H1 (cell line): ENCODE measurements at regions not wholly inside any gene's neighbourhood (a gene's known extent, or its start where the extent isn't known, plus 50 kb on each side); places are given as distances from the start of the nearest gene placed in this dataset.
A peak's percentile ranks its signal among the peaks of the same experiment; 100 is the strongest.

Experiments used
- CTCF ChIA-PET: fragments of 300-600 bp; sonication (Branson Sonifier 250); formaldehyde crosslinking; loops from one replicate; lab custom pipeline; 2021; ENCODE audit not compliant: partially characterized antibody; lab: Charles Lee
- POLR2A ChIA-PET: fragments of 300-600 bp; sonication (Branson Sonifier 250); formaldehyde crosslinking; loops from one replicate; lab custom pipeline; 2021; ENCODE audit warnings: inconsistent platforms; ENCODE audit not compliant: partially characterized antibody; lab: Charles Lee
- DNase-seq, 2 experiments: peaks; one replicate each; pipeline versions ENCODE4 v3.0.0 to v3.0.0-alpha.2; 2010 to 2022; ENCODE audit warnings: low spot score in 2 of 2, low read depth in 1 of 2, mixed read lengths in 1 of 2
- FAIRE-seq: peaks from 2 replicates; lab custom pipeline; 2011; peaks lifted over from hg19 to GRCh38; lab: Jason Lieb, UNC
- H2AFZ ChIP-seq: 2 replicates; pipeline ENCODE4 v1.8.1; 2012; ENCODE audit warnings: low read length, inconsistent platforms
- H2AK5ac ChIP-seq: 2 replicates; pipeline ENCODE4 v1.6.1; 2013; ENCODE audit warnings: low read depth, low read length
- H2BK120ac ChIP-seq: replicated peaks from 2 replicates; pipeline ENCODE3; 2013; ENCODE audit warnings: low read depth, low read length, inconsistent platforms
- H2BK12ac ChIP-seq: 2 replicates; pipeline ENCODE4 v1.6.1; 2013; ENCODE audit warnings: low read depth, low read length
- H2BK15ac ChIP-seq: 2 replicates; pipeline ENCODE4 v1.6.1; 2013; ENCODE audit warnings: low read length
- H2BK20ac ChIP-seq: 2 replicates; pipeline ENCODE4 v1.6.1; 2013; ENCODE audit warnings: low read length
- H2BK5ac ChIP-seq: 2 replicates; pipeline ENCODE4 v1.6.1; 2013; ENCODE audit warnings: low read depth, low read length
- H3K14ac ChIP-seq: 2 replicates; pipeline ENCODE4 v1.6.1; 2013; ENCODE audit warnings: inconsistent platforms; ENCODE audit not compliant: insufficient read length
- H3K18ac ChIP-seq: 2 replicates; pipeline ENCODE4 v1.6.1; 2013; ENCODE audit warnings: low read length; ENCODE audit errors: extremely low read depth
- H3K23ac ChIP-seq: 2 replicates; pipeline ENCODE4 v1.6.1; 2013; ENCODE audit warnings: inconsistent platforms; ENCODE audit not compliant: insufficient read length
- H3K23me2 ChIP-seq: 2 replicates; pipeline ENCODE4 v1.6.1; 2013; ENCODE audit warnings: low read depth, low read length
- H3K27ac ChIP-seq: 2 replicates; pipeline ENCODE4 v1.6.1; 2011; ENCODE audit warnings: low read depth, low read length, inconsistent platforms
- H3K27me3 ChIP-seq, 4 experiments: replicated peaks in 1 of 4; 1 replicate in 1 of 4; 2 replicates in 3 of 4; pipeline versions ENCODE4 v1.6.1 to v1.8.1; 2011 to 2013; ENCODE audit warnings: low read length in 3 of 4, mild to moderate bottlenecking in 3 of 4, inconsistent platforms in 2 of 4, mixed read lengths in 2 of 4, moderate library complexity in 1 of 4; ENCODE audit not compliant: control insufficient read depth in 3 of 4, insufficient read depth in 3 of 4; ENCODE audit errors: extremely low read depth in 1 of 4
- H3K36me3 ChIP-seq, 4 experiments: 2 replicates each; pipeline versions ENCODE4 v1.6.1 to v1.8.1; 2011 to 2013; ENCODE audit warnings: mild to moderate bottlenecking in 4 of 4, low read length in 3 of 4, moderate library complexity in 2 of 4, control low read depth in 1 of 4, inconsistent platforms in 1 of 4; ENCODE audit not compliant: insufficient read depth in 4 of 4, control insufficient read depth in 2 of 4
- H3K4ac ChIP-seq: replicated peaks from 2 replicates; pipeline ENCODE3; 2013; ENCODE audit warnings: low read length, low read depth, mixed read lengths, inconsistent platforms; ENCODE audit not compliant: insufficient read length
- H3K4me1 ChIP-seq, 4 experiments: replicated peaks in 1 of 4; 1 replicate in 1 of 4; 2 replicates in 3 of 4; pipeline versions ENCODE4 v1.6.1 to v1.8.1; 2011 to 2013; ENCODE audit warnings: low read length in 3 of 4, inconsistent platforms in 2 of 4, mixed read lengths in 1 of 4; ENCODE audit not compliant: insufficient read depth in 4 of 4, control insufficient read depth in 3 of 4
- H3K4me2 ChIP-seq, 2 experiments: 2 replicates each; pipeline versions ENCODE4 v1.6.1 to v1.8.1; 2011 to 2013; ENCODE audit warnings: low read depth in 2 of 2, low read length in 2 of 2, control low read depth in 1 of 2, inconsistent platforms in 1 of 2, mild to moderate bottlenecking in 1 of 2; ENCODE audit not compliant: insufficient read depth in 1 of 2
- H3K4me3 ChIP-seq, 4 experiments: fragments of 200-600, 300-600 bp in 1 of 4; sonication (generic), shearing (Covaris generic), sonication (Bioruptor Twin) in 1 of 4; 2 replicates each; pipeline versions ENCODE4 v1.5.1 to v1.8.1; 2011 to 2016; ENCODE audit warnings: low read length in 4 of 4, low read depth in 3 of 4, control low read depth in 2 of 4, inconsistent platforms in 2 of 4, mild to moderate bottlenecking in 2 of 4, mixed read lengths in 1 of 4, moderate library complexity in 1 of 4; ENCODE audit not compliant: insufficient read depth in 2 of 4; ENCODE audit errors: extremely low read depth in 1 of 4
- H3K56ac ChIP-seq: replicated peaks from 2 replicates; pipeline ENCODE3; 2013; ENCODE audit warnings: low read depth, mild to moderate bottlenecking, mixed read lengths, low read length, inconsistent platforms; ENCODE audit not compliant: insufficient read length
- H3K79me1 ChIP-seq: 2 replicates; pipeline ENCODE4 v1.6.1; 2013; ENCODE audit warnings: low read depth, low read length, control low read depth
- H3K79me2 ChIP-seq, 2 experiments: 2 replicates each; pipeline versions ENCODE4 v1.6.1 to v1.8.1; 2012 to 2013; ENCODE audit warnings: low read length in 2 of 2, mild to moderate bottlenecking in 2 of 2, inconsistent platforms in 1 of 2; ENCODE audit not compliant: insufficient read depth in 2 of 2, control insufficient read depth in 1 of 2
- H3K9ac ChIP-seq, 4 experiments: replicated peaks in 1 of 4; 1 replicate in 1 of 4; 2 replicates in 3 of 4; pipeline versions ENCODE4 v1.6.1 to v1.8.1; 2011 to 2013; ENCODE audit warnings: low read depth in 3 of 4, low read length in 3 of 4, control low read depth in 2 of 4, mild to moderate bottlenecking in 2 of 4, moderate library complexity in 2 of 4, inconsistent platforms in 1 of 4; ENCODE audit errors: extremely low read depth in 1 of 4
- H3K9me3 ChIP-seq, 2 experiments: 2 replicates each; pipeline versions ENCODE4 v1.6.1 to v1.8.1; 2012 to 2013; ENCODE audit warnings: mild to moderate bottlenecking in 2 of 2, moderate library complexity in 2 of 2, control low read depth in 1 of 2, inconsistent platforms in 1 of 2, low read depth in 1 of 2, low read length in 1 of 2, mixed read lengths in 1 of 2; ENCODE audit not compliant: insufficient read depth in 2 of 2
- H4K20me1 ChIP-seq, 2 experiments: replicated peaks in 1 of 2; 2 replicates each; pipeline versions ENCODE3 to v1.8.1; 2011 to 2013; ENCODE audit warnings: inconsistent platforms in 2 of 2, low read length in 2 of 2, mild to moderate bottlenecking in 1 of 2; ENCODE audit not compliant: insufficient read depth in 2 of 2, control insufficient read depth in 1 of 2
- H4K5ac ChIP-seq: 2 replicates; pipeline ENCODE4 v1.6.1; 2013; ENCODE audit warnings: low read length, low read depth, mixed read lengths, inconsistent platforms; ENCODE audit not compliant: insufficient read length
- H4K8ac ChIP-seq: 2 replicates; pipeline ENCODE4 v1.8.0; 2013; ENCODE audit warnings: mild to moderate bottlenecking, moderate library complexity, low read length, inconsistent platforms; ENCODE audit not compliant: insufficient read depth; ENCODE audit errors: extremely low read depth
- H4K91ac ChIP-seq: replicated peaks from 2 replicates; pipeline ENCODE3; 2013; ENCODE audit warnings: low read length, mixed read lengths, inconsistent platforms; ENCODE audit not compliant: insufficient read length
- BACH1 ChIP-seq: IDR thresholded peaks from 2 replicates; pipeline ENCODE4 v1.6.1; 2012; ENCODE audit warnings: low read length, improper control_type of control experiment
- CREB1 ChIP-seq: IDR thresholded peaks from 2 replicates; pipeline ENCODE4 v1.6.1; 2012; ENCODE audit warnings: inconsistent platforms
- EP300 ChIP-seq, 2 experiments: IDR thresholded peaks; 1 replicate in 1 of 2; 2 replicates in 1 of 2; pipeline ENCODE4 v1.6.1; 2011 to 2012; ENCODE audit warnings: low read depth in 2 of 2, low read length in 2 of 2, mild to moderate bottlenecking in 2 of 2, borderline replicate concordance in 1 of 2, inconsistent platforms in 1 of 2, moderate library complexity in 1 of 2
- FOSL1 ChIP-seq: IDR thresholded peaks from 2 replicates; pipeline ENCODE4 v1.6.1; 2011; ENCODE audit warnings: mild to moderate bottlenecking, low read depth, low read length, moderate library complexity; ENCODE audit not compliant: insufficient read depth
- SIRT6 ChIP-seq: IDR thresholded peaks from one replicate; pipeline ENCODE4 v1.7.1; 2012; ENCODE audit warnings: low read length, inconsistent platforms
- TCF12 ChIP-seq: IDR thresholded peaks from 2 replicates; pipeline ENCODE4 v1.6.1; 2011; ENCODE audit warnings: low read depth, mild to moderate bottlenecking, low read length
- TEAD4 ChIP-seq: IDR thresholded peaks from 2 replicates; pipeline ENCODE4 v1.6.1; 2012; ENCODE audit warnings: low read depth, low read length, inconsistent platforms, mixed read lengths
- WGBS, 2 experiments: shearing (Covaris generic) in 1 of 2; methylation state at CpG; one replicate each; pipeline versions ENCODE4 v1.1.6 to v1.1.7; 2013 to 2015; ENCODE audit warnings: low lambda C conversion rate in 2 of 2, mixed read lengths in 2 of 2, inconsistent platforms in 1 of 2, low coverage in 1 of 2, missing lambda C conversion rate in 1 of 2; ENCODE audit not compliant: insufficient replicate concordance in 2 of 2, insufficient coverage in 1 of 2, insufficient read length in 1 of 2; ENCODE audit errors: extremely low coverage in 1 of 2, missing lambda C conversion rate in 1 of 2; 5-methylcytosine and 5-hydroxymethylcytosine counted together
- TF ChIP-seq, protein P1 (sequence below), 3 experiments: IDR thresholded peaks; 1 replicate in 2 of 3; 2 replicates in 1 of 3; pipeline versions ENCODE4 v1.5.1 to v1.6.1; 2011; ENCODE audit warnings: low read length in 3 of 3, mild to moderate bottlenecking in 3 of 3, inconsistent platforms in 2 of 3, low read depth in 1 of 3, moderate library complexity in 1 of 3; ENCODE audit not compliant: insufficient read depth in 1 of 3; ENCODE audit errors: control extremely low read depth in 1 of 3

DNA sequence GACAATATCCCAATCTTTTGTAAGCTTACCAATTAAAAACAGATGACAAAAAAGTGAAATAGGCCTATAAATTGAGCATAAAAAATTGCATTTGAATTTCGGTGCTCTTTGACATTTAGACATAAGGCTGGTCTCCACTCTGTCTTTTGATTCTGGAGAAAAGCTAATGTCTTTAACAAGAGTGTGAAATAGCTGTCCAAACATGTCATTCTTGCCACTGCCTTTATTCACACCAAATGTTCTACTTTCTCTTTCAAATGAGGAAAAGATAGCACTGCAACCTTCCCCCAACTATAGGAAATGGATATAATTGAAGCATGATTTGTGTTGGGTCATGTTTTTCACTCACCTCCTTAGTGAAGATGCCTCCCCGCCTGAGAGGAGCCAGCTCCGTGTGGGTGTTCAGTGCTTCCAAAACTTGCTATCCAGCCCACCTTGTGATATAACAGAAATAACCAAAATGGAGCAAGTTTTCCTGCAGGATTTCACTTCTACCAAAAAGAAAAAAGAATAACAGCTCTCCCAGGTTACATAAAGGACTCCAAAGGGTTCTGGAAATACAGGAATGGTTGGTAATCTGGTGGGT, 55.2 kb upstream of the STK32A start:
- H3K9me3 ChIP-seq: no peaks in the 10 kb centered on the region
- no peak overlapping the region for H4K8ac ChIP-seq
- TF ChIP-seq TEAD4 (no peak), CREB1 (no peak), BACH1 (no peak), FOSL1 (no peak), EP300 (IDR thresholded peaks at IDR 0.05; ENCODE audit: borderline replicate concordance in 1 of 2, low read depth in 2 of 2, low read length in 2 of 2) (no peak), SIRT6 (no peak), TCF12 (no peak)
- TF ChIP-seq, protein P1, sequence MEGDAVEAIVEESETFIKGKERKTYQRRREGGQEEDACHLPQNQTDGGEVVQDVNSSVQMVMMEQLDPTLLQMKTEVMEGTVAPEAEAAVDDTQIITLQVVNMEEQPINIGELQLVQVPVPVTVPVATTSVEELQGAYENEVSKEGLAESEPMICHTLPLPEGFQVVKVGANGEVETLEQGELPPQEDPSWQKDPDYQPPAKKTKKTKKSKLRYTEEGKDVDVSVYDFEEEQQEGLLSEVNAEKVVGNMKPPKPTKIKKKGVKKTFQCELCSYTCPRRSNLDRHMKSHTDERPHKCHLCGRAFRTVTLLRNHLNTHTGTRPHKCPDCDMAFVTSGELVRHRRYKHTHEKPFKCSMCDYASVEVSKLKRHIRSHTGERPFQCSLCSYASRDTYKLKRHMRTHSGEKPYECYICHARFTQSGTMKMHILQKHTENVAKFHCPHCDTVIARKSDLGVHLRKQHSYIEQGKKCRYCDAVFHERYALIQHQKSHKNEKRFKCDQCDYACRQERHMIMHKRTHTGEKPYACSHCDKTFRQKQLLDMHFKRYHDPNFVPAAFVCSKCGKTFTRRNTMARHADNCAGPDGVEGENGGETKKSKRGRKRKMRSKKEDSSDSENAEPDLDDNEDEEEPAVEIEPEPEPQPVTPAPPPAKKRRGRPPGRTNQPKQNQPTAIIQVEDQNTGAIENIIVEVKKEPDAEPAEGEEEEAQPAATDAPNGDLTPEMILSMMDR (IDR thresholded peaks at IDR 0.05; ENCODE audit: control extremely low read depth in 1 of 3, insufficient read depth in 1 of 3, low read depth in 1 of 3, low read length in 3 of 3): no peak
- no peaks in the 10 kb centered on the region for H4K20me1 ChIP-seq
- H3K79me1 ChIP-seq: no peaks in the 10 kb centered on the region
- H4K91ac ChIP-seq: no peak overlapping the region
- H2BK12ac ChIP-seq: no peak overlapping the region
- no peak overlapping the region for H3K9ac ChIP-seq
- H2BK5ac ChIP-seq: no peak overlapping the region
- H3K18ac ChIP-seq: no peak overlapping the region
- no peaks in the 10 kb centered on the region for H3K23me2 ChIP-seq
- no peak overlapping the region for H2BK20ac ChIP-seq
- H3K79me2 ChIP-seq: no peaks in the 10 kb centered on the region
- no peak overlapping the region for H2BK120ac ChIP-seq
- no peak overlapping the region for H3K4ac ChIP-seq
- FAIRE-seq (no peak), DNase-seq (no peak)
- CTCF ChIA-PET: interaction anchor here (0.9 to 3.2 kb wide), 9 partner anchors 9 to 664 kb away, joined by 3 to 20 read pairs (median 7); partner anchors contain the start of gene GPR151
- H4K5ac ChIP-seq: no peak overlapping the region
- POLR2A ChIA-PET: no interaction called here
- no peak overlapping the region for H3K14ac ChIP-seq
- no peaks in the 10 kb centered on the region for H3K36me3 ChIP-seq
- no peak overlapping the region for H3K27ac ChIP-seq
- no peak overlapping the region for H2BK15ac ChIP-seq
- WGBS, 2 experiments: 83% methylated on average over 3 of the region's 3 CpGs; no CpG with 5 or more reads in 1 of the 2 experiments
- no peak overlapping the region for H3K23ac ChIP-seq
- 0 out of 2 replicates have a peak overlapping the region, but pooled peaks have one; percentile 12 for H2AFZ ChIP-seq
- H3K4me2 ChIP-seq: no peak overlapping the region
- H3K56ac ChIP-seq: no peak overlapping the region
- H2AK5ac ChIP-seq: no peak overlapping the region
- no peaks in the 10 kb centered on the region for H3K4me1 ChIP-seq
- no peak overlapping the region for H3K4me3 ChIP-seq
- no peaks in the 10 kb centered on the region; a peak in 1 of 7 replicates for H3K27me3 ChIP-seq
